Mucosa of rectum (tissue), 2 donors: ENCODE measurements at regions not wholly inside any gene's neighbourhood (a gene's known extent, or its start where the extent isn't known, plus 50 kb on each side); places are given as distances from the start of the nearest gene placed in this dataset.

Source experiments
- H3K27ac ChIP-seq, 2 donors: one replicate each; pipeline ENCODE4 v1.7.0; 2013; ENCODE audit warnings: inconsistent platforms in 2 of 2, low read depth in 2 of 2, low read length in 2 of 2
- H3K27me3 ChIP-seq, 2 donors: one replicate each; pipeline ENCODE4 v1.7.0; 2013; ENCODE audit warnings: low read length in 2 of 2; ENCODE audit not compliant: control insufficient read depth in 2 of 2, insufficient read depth in 2 of 2
- H3K36me3 ChIP-seq, 2 donors: one replicate each; pipeline ENCODE4 v1.7.0; 2013; ENCODE audit warnings: low read length in 2 of 2; ENCODE audit not compliant: control insufficient read depth in 2 of 2, insufficient read depth in 2 of 2
- H3K4me1 ChIP-seq, 2 donors: one replicate each; pipeline ENCODE4 v1.7.0; 2013; ENCODE audit warnings: low read length in 2 of 2, mild to moderate bottlenecking in 1 of 2; ENCODE audit not compliant: control insufficient read depth in 2 of 2, insufficient read depth in 2 of 2
- H3K4me3 ChIP-seq, 2 donors: one replicate each; pipeline ENCODE4 v1.7.0; 2013; ENCODE audit warnings: low read length in 2 of 2
- H3K9ac ChIP-seq, 2 donors: one replicate each; pipeline ENCODE4 v1.7.0; 2013; ENCODE audit warnings: low read length in 2 of 2, low read depth in 1 of 2, mild to moderate bottlenecking in 1 of 2
- H3K9me3 ChIP-seq, 2 donors: one replicate each; pipeline ENCODE4 v1.7.0; 2013; ENCODE audit warnings: low read length in 2 of 2; ENCODE audit not compliant: control insufficient read depth in 2 of 2
- donor health status: healthy.
- donor health status: Normal muscosa, but diverticular disease.

- Histone ChIP-seq H3K4me3 (no peak overlapping the region), H3K27ac (no peak overlapping the region), H3K36me3 (no peaks in the 10 kb centered on the region), H3K4me1 (no peaks in the 10 kb centered on the region), H3K9me3 (no peaks in the 10 kb centered on the region), H3K27me3 (no peaks in the 10 kb centered on the region), H3K9ac (no peak overlapping the region)
Observed at GRCh38 chr5:68919988-68920490, 173.8 kb upstream of the SLC30A5 start.

DNA sequence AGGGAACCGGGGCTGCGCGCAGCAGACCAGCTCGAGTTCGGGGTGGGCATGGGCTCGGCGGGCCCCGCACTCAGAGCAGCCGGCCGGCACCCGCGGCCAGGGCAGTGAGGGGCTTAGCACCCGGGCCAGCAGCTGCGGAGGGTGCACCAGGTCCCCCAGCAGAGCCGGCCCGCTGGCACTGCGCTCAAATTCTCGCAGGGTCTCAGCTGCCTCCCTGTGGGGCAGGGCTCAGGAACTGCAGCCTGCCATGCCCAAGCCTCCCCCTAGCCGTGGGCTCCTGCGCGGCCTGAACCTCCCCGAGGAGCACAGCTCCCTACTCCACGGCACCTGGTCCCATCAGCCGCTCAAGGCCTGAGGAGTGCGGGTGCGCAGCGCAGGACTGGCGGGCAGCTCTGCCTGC lies 172.9 kb upstream of the SLC30A5 start:
- Histone ChIP-seq H3K9ac (no peak overlapping the region), H3K27me3 (no peaks in the 10 kb centered on the region), H3K4me3 (no peak overlapping the region)

GRCh38 chr5:68922172-68922987 lies 171.4 kb upstream of the SLC30A5 start:
- Histone ChIP-seq H3K9ac (no peak overlapping the region), H3K4me3 (no peak overlapping the region)

More for the DNA sequence above, 172.9 kb upstream of the SLC30A5 start:
- Histone ChIP-seq H3K27ac (no peak overlapping the region), H3K36me3 (no peaks in the 10 kb centered on the region), H3K4me1 (no peaks in the 10 kb centered on the region), H3K9me3 (no peaks in the 10 kb centered on the region)

DNA sequence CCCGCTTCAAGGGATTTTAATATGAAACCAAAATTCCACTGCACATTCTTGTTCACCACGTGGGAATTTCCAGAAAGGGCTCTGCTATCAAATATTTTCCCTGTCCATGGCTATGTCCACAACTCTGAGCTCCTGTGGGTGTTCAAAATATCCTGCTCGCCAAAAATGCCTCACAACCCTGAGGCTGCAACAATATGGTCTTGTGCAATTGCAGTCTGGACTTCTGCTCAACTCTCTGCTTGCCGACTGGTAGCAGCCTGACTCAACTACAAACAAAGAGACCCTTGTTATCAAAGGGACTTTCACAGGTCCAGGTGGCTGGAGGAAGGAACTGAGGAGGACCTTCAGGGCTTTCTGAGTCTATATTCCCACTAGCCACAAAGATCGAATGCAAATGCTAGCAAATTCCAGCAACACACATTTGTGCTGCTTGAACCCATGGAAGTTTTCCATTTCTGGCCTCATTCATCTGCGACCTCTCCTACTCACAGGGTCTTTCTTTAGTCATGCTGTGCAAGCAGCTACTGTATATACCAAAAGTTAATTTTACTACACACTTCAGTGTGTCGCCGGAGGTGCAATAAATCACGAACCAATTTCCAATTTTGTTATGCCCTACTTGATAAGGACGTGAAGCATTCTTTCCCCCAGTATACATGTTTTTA lies 169.2 kb upstream of the SLC30A5 start:
- Histone ChIP-seq H3K9me3 (no peaks in the 10 kb centered on the region), H3K9ac (no peak overlapping the region), H3K27ac (no peak overlapping the region), H3K4me3 (no peak overlapping the region), H3K36me3 (no peaks in the 10 kb centered on the region), H3K4me1 (no peaks in the 10 kb centered on the region), H3K27me3 (no peaks in the 10 kb centered on the region)

More at GRCh38 chr5:68922172-68922987, 171.4 kb upstream of the SLC30A5 start:
- no peaks in the 10 kb centered on the region for H3K27me3 ChIP-seq
- H3K4me1 ChIP-seq, result no peaks in the 10 kb centered on the region
- no peak overlapping the region for H3K27ac ChIP-seq
- H3K36me3 ChIP-seq, result no peaks in the 10 kb centered on the region
- H3K9me3 ChIP-seq, result no peaks in the 10 kb centered on the region

DNA sequence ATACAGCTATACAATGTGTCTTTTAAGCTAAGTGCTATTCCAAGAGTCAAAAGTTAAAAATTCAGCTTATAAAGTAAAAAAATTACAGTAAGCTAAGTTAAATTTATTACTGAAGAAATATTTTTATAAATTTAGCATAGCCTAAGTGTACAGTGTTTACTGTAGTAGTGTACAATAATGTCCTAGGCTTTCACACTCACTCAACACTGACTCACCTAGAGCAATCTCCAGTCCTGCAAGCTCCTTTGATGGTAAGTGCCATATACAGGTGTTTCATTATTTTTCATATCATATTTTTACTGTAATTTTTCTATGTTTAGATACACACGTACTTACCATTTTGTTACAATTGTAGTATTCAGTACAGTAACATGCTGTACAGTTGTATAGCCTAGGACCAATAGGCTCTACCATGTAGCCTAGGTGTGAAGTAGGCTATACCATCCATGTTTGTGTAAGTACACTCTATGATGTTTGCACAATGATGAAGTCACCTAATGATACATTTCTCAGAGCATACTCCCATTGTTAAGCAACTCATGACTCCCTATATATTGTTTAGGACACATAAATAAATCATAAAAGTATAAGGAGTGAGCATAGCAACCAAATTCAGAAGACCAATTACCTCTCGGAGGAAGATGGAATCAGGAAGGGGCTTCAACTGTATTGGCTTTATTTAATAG lies 165.1 kb upstream of the SLC30A5 start:
- H3K9ac ChIP-seq, result no peak overlapping the region
- H3K9me3 ChIP-seq, result peaks cover 3% of the 10 kb centered on the region in 2 donors
- H3K27me3 ChIP-seq, result no peaks in the 10 kb centered on the region
- H3K4me3 ChIP-seq, result no peak overlapping the region
- no peaks in the 10 kb centered on the region for H3K36me3 ChIP-seq
- no peaks in the 10 kb centered on the region for H3K4me1 ChIP-seq
- peak overlapping the region in 1 of 2 donors; percentile 2 for H3K27ac ChIP-seq

GRCh38 chr5:68930139-68930538 lies 163.7 kb upstream of the SLC30A5 start:
- no peaks in the 10 kb centered on the region for H3K36me3 ChIP-seq
- peaks cover 3% of the 10 kb centered on the region in 2 donors for H3K9me3 ChIP-seq
- H3K9ac ChIP-seq, result no peak overlapping the region
- H3K4me1 ChIP-seq, result no peaks in the 10 kb centered on the region
- H3K4me3 ChIP-seq, result no peak overlapping the region
- H3K27ac ChIP-seq, result no peak overlapping the region
- H3K27me3 ChIP-seq, result no peaks in the 10 kb centered on the region

- no peaks in the 10 kb centered on the region for H3K4me1 ChIP-seq
Observed at GRCh38 chr5:68932830-68933434, 160.9 kb upstream of the SLC30A5 start.

DNA sequence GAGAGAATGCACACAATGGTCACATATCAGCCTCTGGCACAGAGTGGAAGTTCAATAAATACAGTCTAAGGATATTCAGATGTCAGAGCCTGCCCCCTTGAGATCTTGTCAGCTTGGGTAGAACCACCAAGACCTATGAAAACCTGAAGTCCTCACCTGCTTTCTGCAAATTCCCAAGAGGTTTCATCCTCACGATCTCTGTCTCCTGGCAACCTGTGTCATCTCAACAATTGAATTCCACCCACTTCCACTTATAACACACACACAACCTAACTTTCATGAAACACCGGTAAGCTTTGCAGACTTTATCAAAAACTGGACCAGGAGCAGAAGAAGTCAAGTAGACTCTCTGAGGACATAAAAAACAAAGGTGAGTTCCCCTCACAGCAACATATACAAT lies 151.6 kb upstream of the SLC30A5 start:
- Histone ChIP-seq H3K27ac (no peak overlapping the region), H3K4me3 (no peak overlapping the region), H3K4me1 (no peaks in the 10 kb centered on the region), H3K9me3 (no peaks in the 10 kb centered on the region), H3K27me3 (no peaks in the 10 kb centered on the region), H3K9ac (no peak overlapping the region), H3K36me3 (no peaks in the 10 kb centered on the region)

More at GRCh38 chr5:68932830-68933434, 160.9 kb upstream of the SLC30A5 start:
- H3K9ac ChIP-seq, result no peak overlapping the region
- H3K9me3 ChIP-seq, result peaks cover 3% of the 10 kb centered on the region in 2 donors
- H3K27ac ChIP-seq, result no peak overlapping the region
- H3K4me3 ChIP-seq, result no peak overlapping the region
- H3K36me3 ChIP-seq, result no peaks in the 10 kb centered on the region
- no peaks in the 10 kb centered on the region for H3K27me3 ChIP-seq

DNA sequence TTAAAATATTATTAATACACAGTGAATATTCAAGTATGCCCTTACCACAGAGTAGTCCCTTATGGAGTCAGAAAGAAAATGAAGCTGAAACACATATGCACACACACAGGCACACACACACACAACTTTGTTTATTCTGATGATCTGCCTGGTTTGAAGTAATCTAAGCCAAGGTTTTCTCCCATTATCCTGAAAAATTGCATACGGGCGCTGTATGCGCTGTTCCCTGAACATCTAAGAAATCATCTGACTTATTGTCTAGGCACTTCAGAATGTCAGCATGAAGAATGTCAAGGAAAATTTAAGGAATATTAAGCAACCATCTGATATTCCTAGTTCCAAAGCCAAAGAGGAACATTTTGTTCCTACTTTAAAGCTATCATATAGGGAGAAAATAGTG lies 147.1 kb upstream of the SLC30A5 start:
- Histone ChIP-seq H3K36me3 (no peaks in the 10 kb centered on the region), H3K27ac (no peak overlapping the region), H3K4me1 (no peaks in the 10 kb centered on the region), H3K9me3 (no peaks in the 10 kb centered on the region), H3K27me3 (no peaks in the 10 kb centered on the region), H3K4me3 (no peak overlapping the region), H3K9ac (no peak overlapping the region)
